ENCODE measurements at regions not wholly inside any gene's neighbourhood (a gene's known extent, or its start where the extent isn't known, plus 50 kb on each side); places are given as distances from the start of the nearest gene placed in this dataset.

DNA sequence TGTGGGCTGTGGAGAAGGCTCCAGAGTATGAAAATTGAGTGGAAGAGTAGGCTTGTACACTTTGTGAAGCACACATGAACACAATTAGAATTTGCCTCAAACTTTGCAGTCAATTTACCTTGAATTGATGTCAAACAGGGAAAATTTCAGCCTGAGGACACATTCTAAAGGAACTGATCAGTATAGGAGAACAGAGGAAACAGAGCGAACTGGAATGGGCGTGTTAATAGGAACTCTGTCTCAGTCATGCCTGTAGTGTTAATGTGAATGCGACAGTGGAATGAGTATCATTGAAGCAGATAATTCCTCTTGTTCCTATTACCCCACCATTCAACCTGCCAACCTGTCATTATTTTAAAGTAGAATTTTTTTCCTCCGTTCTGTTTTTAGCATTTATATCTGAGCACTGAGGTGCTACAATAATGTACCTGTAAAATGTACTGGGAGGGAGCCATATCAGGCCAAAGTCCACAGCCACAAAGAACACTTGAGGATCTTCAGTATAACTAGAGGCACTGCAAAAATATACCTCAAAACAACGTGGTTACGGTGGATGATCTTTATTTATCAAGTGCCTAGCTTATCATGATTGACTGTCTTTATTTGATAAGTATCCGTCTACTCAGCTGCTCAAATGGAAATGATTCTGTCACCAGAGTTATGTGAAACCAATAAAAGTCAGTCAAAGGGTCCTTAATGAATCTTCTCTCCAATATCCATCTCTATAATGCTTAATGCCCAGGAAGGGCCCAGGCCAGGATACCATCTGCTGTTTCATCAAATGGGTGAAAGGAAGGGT, 125.3 kb upstream of the STMND1 start:
- intact Hi-C loops (cut with micrococcal nuclease): no loop called here

- intact Hi-C loops (cut with micrococcal nuclease): no loop called here
Observed at GRCh38 chr6:16974704-16975359, 127.0 kb upstream of the STMND1 start.

DNA sequence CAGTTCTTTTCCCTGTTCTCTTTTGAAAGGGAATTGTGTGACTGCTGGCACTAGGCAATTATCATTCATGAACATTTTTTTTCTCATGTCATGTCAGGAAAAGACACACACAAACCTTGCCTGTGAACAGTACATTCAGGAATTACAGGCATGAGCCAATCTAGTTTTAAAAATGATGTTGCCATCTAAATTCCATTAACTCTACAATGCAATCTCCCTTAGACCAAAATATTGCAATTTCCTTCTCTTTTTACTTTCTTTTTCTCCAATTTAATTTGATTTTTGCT, 127.5 kb upstream of the STMND1 start:
- intact Hi-C loops (cut with micrococcal nuclease): no loop called here

DNA sequence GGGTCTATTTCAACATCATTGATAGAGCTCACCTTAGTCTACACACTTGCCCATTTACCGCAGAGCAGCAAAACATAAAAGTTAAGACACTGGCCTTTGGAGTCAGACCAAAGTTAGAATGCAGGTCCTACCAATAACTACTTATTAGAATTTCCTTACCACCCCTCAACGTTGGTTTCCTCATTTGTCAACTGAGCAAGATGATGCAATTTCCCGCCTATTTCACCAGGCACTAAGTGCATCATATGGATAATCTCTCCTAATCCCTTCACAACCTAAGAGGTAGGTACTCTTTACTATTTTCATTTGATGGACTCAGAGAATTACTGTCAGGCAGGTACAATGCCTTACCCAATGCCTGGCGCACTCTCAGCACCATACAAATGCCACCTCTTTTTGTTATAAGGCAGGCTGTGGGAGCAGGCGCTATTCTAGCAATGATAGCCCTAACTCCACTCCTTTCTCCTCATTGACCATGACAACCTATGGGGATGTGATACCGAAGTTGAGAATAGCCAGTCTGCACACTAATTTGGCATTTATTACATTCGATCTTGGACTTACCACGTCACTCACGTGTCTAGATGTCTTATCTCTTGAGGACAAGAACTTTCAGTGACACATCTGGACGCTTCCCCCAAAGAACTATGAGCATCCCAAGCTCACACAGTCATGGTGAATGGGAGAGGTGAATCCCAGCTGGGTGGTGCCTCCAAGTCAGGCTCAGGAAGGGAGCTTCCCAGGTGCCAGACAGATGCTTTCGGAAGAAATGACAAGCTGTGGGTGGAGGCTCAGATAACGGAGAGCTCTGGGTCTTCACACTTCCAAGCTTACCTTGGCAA, 128.1 kb upstream of the STMND1 start:
- intact Hi-C loops (cut with micrococcal nuclease): no loop called here

GRCh38 chr6:16973051-16973450, 128.8 kb upstream of the STMND1 start:
- intact Hi-C loops (cut with micrococcal nuclease): no loop called here

DNA sequence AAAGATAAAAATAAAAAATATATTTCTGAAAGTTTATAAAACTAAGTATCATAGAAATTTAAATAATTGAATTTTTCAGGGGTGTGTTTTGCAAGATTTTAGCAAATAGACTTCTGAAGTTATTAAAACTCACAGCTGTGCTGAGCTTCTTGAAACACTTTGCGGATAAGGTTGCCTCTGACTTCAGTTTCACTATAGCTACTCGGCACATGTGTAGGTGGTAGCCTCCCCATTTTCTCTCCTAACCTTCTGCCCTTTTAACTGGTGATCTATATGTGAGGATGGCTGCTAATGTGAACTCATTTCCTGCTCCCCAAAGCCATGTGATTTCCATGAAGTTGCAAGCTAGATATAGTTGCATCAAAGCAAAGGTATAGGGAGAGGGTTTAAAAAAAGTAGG, 129.3 kb upstream of the STMND1 start:
- intact Hi-C loops (cut with micrococcal nuclease): no loop called here

DNA sequence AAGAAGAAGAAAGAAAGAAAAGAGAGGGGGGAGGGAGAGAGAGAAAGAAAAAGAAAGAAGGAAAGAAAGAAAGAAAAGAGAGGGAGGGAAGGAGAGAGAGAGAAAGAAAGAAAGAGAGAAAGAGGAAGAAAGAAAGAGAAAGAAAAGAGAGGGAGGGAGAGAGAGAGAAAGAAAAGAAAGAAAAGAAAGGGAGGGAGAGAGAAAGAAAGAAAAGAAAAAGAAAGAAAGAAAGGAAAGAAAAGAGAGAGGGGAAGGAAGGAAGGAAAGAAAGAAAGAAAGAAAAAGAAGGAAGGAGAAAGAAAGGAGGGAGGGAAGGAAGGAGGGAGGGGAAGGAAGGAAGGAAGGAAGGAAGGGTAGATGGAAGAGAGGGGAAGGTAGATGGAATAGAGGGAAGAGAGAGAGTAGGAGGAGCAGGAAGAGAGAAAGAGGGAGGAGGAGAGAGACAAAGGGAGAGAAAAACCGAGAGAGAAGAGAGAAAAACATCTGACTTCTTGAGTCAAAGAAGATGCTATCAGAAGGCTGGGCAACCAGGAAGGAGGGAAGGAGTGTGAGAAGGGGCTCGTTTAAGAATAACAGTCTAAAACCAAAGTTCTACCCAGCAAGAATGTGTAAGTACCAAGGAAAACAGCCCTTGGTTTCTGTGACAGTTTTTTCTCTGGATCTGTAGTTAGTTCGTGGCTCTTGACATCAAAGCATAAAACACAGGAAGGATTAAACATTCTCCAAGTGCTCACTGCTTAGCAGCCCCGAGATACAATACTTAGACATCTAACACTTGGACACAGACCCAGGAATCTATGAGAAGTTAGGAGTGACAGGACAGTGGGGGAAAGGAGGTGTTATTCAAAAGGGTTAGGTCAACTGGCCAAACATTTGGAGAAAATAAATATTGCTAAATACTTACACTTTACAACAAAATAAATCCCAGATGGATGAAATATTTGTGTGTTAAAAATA, 131.9 kb upstream of the STMND1 start:
- intact Hi-C loops (cut with micrococcal nuclease): loop anchor here (5.0 kb wide), 1 partner anchor 653 kb away; no protein-coding TSS in a partner anchor

DNA sequence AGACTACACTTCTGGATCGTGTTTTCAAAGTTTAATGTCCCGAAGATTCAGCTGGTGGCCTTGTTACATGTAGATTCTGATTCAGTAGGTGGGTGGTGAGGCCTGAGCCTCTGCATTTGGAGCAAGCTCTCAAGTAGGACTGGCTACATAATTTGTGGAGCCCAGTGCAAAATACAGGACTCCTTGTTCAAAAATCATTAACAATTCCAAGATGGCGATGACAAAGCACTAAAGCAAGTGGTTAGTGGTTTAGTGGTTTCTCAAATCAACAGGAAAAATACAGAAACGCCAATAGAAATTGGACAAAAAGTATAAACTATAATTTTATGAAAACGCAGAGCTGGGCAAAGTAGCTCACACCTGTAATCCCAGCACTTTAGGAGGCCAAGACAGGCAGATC, 133.7 kb upstream of the STMND1 start:
- intact Hi-C loops (cut with micrococcal nuclease): loop anchor here (5.0 kb wide), 1 partner anchor 651 kb away; no protein-coding TSS in a partner anchor

- intact Hi-C loops (cut with micrococcal nuclease): loop anchor here (5.0 kb wide), 1 partner anchor 650 kb away; no protein-coding TSS in a partner anchor
Observed at GRCh38 chr6:16967470-16967817, 134.4 kb upstream of the STMND1 start.

- intact Hi-C loops (cut with micrococcal nuclease): loop anchor here (5.0 kb wide), 1 partner anchor 650 kb away; no protein-coding TSS in a partner anchor
Observed at GRCh38 chr6:16966791-16967469, 134.9 kb upstream of the STMND1 start.

DNA sequence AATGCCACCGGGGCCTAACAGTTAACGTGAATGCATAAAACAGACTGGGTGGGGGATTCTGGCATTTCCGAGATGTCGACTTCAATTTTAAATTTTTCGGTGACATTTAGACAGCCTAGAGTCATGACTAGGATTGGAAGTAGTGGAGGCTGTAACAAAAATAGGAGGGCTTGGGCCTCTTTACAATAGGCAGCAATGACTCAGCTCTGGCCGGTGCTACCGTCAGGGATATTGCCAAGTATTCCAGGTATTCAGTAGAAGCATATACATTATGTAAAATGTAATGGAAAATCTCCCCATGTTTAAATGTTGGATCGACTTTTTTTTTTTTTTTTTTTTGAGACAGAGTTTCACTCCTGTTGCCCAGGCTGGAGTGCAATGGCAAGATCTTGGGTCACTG, 136.2 kb upstream of the STMND1 start:
- intact Hi-C loops (cut with micrococcal nuclease): loop anchor here (1.0 to 5.0 kb wide), 4 partner anchors 201 to 648 kb away; no protein-coding TSS in a partner anchor

GRCh38 chr6:16964553-16965499, 137.0 kb upstream of the STMND1 start:
- intact Hi-C loops (cut with micrococcal nuclease): loop anchor here (1.0 to 5.0 kb wide), 4 partner anchors 201 to 648 kb away; no protein-coding TSS in a partner anchor

GRCh38 chr6:16961577-16961976, 140.3 kb upstream of the STMND1 start:
- intact Hi-C loops (cut with micrococcal nuclease): no loop called here

- intact Hi-C loops (cut with micrococcal nuclease): no loop called here
Observed at GRCh38 chr6:16959789-16960188, 142.1 kb upstream of the STMND1 start.

GRCh38 chr6:16956361-16956760, 145.5 kb upstream of the STMND1 start:
- intact Hi-C loops (cut with micrococcal nuclease): loop anchor here (2.0 kb wide), 1 partner anchor 120 kb away; no protein-coding TSS in a partner anchor

GRCh38 chr6:16955899-16956298, 146.0 kb upstream of the STMND1 start:
- intact Hi-C loops (cut with micrococcal nuclease): loop anchor here (2.0 kb wide), 1 partner anchor 119 kb away; no protein-coding TSS in a partner anchor

- intact Hi-C loops (cut with micrococcal nuclease): loop anchor here (5.0 kb wide), 1 partner anchor 552 kb away; no protein-coding TSS in a partner anchor
Observed at GRCh38 chr6:16953905-16954304, 147.9 kb upstream of the STMND1 start.

DNA sequence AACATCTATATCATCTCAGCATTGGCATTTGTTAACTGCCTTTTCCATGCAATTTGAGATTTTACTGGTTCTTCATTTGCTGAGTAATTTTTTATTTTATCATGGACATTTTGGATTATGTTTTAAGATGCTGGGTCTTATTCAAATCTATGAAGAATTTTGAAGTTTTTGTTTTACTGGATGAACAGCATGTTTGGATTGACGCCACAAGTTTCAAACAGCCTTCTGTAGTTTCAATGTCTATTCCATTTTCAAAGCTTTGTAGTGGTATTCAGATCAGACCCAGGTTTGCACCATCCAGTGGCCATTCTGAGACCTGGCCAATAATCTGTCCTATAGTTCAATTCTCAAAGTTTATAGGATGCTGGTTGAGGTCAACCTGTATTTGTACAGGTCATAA, 148.4 kb upstream of the STMND1 start:
- intact Hi-C loops (cut with micrococcal nuclease): loop anchor here (5.0 kb wide), 1 partner anchor 551 kb away; no protein-coding TSS in a partner anchor
